HG03159 (cell line): ENCODE measurements at regions not wholly inside any gene's neighbourhood (a gene's known extent, or its start where the extent isn't known, plus 50 kb on each side); places are given as distances from the start of the nearest gene placed in this dataset.
"Not testable (repeated sequence)": the region's sequence is repeated elsewhere in the genome, so short reads cannot be mapped to it uniquely, and the experiment has no call there.

Source experiments
- ATAC-seq: cut with Tn5 transposase; IDR thresholded peaks from one replicate; pipeline ENCODE4 v1.9.1; 2021; ENCODE audit warnings: mild to moderate bottlenecking, moderate library complexity; ENCODE audit not compliant: unreplicated experiment

- no peak for ATAC-seq
Measured at GRCh38 chr2:160583813-160584537, 90.4 kb upstream of the RBMS1 start.

GRCh38 chr2:160584972-160585494 is 91.4 kb upstream of the RBMS1 start:
- no peak for ATAC-seq

DNA sequence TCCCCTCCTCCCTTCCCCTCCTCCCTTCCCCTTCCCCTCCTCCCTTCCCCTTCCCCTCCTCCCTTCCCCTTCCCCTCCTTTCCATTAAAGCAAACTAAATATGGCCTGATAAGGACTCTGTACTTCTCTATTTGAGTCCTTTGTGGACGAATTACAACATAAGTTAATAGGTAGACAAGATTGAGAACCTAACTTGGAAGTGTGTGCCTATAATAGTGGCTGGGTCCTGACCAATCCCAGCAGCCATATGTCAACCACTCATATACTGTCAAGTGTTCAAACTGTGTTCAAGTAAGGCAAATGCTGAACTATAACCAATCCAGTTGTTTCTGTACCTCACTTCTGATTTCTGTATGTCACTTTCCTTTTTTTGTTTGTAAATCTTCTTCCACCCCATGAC is 97.1 kb upstream of the RBMS1 start:
- ATAC-seq, result no peak

DNA sequence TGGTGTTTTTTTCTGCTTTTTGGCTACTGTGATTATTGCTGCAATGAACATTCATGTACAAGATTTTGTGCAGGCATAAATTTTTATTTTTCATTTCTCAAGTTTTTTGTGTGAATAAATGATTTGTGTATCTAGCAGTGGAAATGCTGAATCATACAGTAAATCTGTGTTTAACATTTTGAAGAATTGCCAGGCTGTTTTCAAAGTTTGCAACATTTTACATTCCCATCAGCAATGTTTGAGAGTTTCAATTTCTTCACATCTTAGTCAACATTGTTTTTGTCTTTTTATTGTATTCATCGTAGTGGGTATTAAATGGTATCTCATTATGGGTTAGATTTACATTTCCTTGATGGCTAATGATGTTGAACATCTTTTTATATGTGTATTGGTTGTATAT is 98.8 kb upstream of the RBMS1 start:
- no peak for ATAC-seq

GRCh38 chr2:160592993-160593392 is 99.4 kb upstream of the RBMS1 start:
- no peak for ATAC-seq

- ATAC-seq, result no peak
Measured at GRCh38 chr2:160596441-160596840, 102.8 kb upstream of the RBMS1 start.

GRCh38 chr2:160600437-160600836 is 106.8 kb upstream of the RBMS1 start:
- not testable (repeated sequence) for ATAC-seq

DNA sequence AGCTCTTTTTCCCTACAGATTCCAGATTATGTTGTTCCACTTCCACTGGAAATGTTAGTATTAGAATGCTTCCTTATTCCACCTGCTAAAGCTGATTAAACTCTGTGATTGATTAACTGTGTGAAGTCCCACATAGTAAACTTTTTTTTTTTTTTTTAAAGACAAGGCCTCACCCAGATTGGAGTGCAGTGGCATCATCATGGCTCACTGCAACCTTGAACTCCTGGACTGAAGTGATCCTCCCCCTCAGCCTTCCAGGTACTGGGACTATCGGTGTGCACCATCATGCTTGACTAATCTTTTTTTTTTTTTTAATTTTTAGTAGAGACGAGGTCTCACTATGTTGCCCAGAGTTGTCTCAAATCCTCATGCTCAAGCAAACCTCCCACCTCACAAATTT is 108.5 kb upstream of the RBMS1 start:
- no peak for ATAC-seq

DNA sequence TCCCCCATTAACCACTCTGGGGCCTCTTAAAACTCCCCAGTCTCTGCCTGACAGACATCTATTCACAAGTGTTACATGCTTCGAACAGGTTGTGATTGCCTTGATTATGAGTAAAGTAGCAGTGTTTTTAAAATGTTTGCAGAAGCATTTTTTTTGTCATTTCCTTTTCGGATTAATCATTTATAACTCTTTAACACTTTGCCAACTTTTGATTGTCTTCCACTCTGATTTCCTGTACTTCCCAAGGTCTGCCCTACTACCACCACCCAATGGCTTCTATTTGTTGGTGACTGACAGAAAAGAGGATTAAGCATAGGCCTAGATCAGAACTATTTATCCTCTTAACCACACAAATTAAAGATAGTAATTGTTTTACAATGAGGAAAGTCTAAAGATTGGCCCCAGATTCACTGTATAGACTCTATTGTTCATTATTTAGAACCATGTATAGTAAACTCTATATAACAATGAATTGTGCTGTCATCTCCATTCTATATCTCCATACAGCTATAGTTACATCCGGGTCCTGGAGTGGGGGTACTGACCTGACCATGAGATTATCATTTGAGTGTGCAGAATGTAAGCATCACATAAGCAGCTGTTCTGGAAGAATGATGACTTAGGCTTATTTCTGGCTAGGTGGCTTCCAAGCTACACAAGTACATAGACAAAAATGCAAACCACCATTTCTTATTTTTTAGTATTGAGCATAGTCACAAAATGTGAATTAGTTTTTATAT is 110.3 kb upstream of the RBMS1 start:
- ATAC-seq, result no peak

GRCh38 chr2:160606341-160606740 is 112.7 kb upstream of the RBMS1 start:
- no peak for ATAC-seq

- ATAC-seq, result no peak
Measured at GRCh38 chr2:160608599-160608998, 115.0 kb upstream of the RBMS1 start.

DNA sequence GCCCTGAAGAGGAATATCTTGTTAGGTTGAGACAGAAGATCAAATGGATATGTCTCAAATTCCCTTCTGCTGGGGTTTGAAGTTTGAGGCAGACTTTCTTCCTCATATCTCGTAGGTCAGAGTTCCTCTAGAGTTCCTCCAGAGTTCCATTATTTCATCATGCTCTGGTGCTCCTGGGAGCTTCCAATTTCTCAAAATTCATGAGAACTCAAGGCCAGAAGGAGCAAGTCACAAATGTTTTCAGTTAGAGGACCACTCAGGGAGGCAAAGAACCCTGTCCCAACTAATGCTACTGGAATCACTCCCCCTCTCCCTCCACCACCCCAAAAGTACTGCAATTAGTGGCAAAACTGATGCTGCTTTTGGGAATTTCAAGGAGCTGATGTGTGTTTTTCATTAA is 115.7 kb upstream of the RBMS1 start:
- ATAC-seq, result no peak

GRCh38 chr2:160610041-160610440 is 116.4 kb upstream of the RBMS1 start:
- ATAC-seq, result no peak

DNA sequence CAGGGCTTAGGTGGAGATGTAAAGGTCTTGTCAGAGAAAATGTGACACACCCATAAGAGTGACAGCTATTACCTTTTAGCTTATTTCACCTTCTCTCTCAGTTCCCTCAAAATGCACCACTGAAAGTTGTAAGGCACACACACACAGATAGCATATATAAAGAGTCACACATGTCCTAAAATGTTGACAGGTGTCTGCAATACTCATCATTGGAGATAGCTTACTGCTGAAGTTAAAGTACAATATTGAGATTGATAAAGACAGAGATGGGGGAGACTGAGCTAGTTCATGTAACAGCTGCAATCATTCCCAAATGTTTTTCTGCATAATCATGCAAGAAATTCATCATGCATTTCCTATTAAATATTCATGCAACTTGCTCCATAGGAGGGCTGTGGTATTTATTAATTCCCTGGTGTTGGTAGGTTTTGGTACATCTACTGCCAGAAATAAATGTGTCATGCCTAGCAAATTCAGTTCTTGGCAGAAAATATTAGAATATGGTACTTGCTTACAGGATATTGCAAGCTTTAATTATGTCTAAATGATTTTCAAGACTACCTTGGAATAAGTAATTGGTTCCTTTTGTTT is 118.8 kb upstream of the RBMS1 start:
- ATAC-seq, result no peak

DNA sequence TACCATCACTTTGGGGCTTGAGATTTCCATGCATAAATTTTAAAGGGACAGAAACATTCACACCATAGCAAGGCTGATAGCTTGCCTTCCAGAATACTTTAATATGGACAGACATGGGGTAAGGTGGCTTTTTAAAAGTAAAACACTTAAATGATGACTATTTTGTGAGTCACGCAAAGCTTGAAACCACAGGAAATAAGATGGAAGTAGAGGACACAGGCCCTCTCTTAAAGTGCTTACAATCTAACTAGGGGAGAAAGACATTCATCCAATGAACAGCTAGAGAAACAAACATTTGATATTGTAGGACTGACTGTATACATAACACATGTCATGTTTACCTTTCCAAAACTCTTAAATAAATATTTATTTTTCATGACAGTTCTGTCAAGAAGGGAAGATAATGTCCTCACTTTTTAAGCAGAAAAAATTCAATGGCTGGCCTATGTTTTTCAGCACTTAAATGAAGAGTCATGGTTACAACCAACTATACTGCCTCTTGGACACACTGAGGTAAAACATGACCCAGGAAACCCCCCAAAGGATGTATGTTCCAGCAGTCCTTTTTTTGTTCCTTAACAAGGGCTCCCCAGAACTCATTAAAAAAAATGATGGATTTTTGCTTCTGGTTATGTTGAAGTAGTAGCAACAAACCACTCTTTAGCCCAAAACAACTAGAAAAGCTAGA is 120.0 kb upstream of the RBMS1 start:
- ATAC-seq, result no peak

- ATAC-seq, result no peak
Measured at GRCh38 chr2:160614391-160614790, 120.8 kb upstream of the RBMS1 start.

DNA sequence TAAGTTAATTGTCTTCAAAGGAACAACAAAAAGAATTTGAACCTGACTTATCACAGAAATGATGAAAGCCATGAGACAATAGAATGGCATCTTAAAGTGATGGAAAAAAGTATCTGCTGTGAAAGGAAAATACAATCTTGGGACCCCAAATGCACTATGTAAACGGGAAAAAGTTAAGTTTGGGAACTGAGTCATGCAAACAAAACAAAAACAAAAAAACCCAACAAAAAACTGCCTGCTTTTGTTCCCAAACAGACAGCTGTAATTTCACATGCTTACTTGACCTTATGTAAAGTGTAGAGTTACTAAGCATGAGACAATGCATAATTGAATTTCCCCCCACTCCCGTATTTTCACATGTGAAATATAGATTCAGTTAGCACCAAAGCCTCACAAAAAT is 122.1 kb upstream of the RBMS1 start:
- ATAC-seq, result no peak

DNA sequence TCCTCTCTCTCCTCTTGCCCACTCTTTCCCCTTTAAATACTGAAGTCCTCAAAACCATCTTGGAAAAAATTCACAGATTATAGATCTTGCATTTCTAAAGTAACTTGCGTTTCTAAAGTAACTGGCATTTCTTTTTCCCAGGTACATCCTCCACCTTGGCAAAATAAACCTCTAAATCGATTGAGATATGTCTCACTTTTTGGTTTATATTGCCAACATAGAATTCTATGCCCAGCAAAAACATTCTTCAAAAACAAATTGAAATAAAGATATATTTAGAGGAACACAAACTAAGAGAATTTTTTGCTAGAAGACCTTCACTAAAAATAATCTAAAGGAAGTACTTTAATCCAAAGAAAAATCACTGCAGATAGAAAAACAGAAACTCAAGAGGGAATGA is 122.5 kb upstream of the RBMS1 start:
- no peak for ATAC-seq

DNA sequence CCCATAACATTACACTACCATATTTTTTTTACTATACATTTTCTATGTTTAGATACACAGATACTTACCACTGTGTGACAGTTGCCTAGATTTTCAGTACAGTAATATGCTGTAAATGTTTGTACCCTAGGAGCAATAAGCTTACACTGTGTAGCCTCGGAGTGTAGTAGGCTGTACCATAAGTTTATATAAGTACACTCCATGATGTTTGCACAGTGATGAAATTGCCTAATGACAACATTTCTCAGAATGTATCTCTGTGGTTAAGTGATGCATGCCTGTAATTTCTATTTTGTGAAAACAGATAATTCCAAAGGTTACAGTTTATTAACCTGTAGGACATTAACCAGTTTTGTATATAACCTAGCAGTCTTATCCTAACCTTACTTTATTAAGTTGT is 128.1 kb upstream of the RBMS1 start:
- no peak for ATAC-seq

DNA sequence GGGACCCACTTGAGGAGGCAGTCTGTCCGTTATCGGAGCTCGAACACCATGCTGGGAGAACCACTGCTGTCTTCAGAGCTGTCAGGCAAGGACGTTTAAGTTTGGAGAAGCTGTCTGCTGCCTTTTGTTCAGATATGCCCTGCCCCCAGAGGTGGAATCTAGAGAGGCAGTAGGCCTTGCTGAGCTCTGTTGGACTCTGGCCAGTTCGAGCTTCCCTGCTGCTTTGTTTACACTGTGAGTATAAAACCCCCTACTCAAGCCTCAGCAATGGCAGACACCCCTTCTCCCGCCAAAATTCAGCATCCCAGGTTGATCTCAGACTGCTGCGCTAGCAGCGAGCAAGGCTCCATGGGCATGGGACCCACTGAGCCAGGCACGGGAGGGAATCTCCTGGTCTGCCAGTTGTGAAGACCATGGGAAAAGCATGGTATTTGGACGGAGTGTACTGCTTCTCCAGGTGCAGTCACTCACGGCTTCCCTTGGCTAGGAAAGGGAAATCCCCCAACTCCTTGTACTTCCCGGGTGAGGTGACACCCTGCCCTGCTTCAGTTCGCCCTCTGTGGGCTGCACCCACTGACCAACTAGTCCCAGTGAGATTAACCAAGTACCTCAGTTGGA is 134.5 kb upstream of the RBMS1 start:
- ATAC-seq, result not testable (repeated sequence)

- ATAC-seq, result no peak
Measured at GRCh38 chr2:160628811-160629210, 135.2 kb upstream of the RBMS1 start.
